NCI-H774 (cell line): ENCODE measurements at regions not wholly inside any gene's neighbourhood (a gene's known extent, or its start where the extent isn't known, plus 50 kb on each side); places are given as distances from the start of the nearest gene placed in this dataset.

ENCODE experiments used
- DNase-seq: peaks from one replicate; lab custom pipeline; 2025; lab: John Stamatoyannopoulos, UW

DNA sequence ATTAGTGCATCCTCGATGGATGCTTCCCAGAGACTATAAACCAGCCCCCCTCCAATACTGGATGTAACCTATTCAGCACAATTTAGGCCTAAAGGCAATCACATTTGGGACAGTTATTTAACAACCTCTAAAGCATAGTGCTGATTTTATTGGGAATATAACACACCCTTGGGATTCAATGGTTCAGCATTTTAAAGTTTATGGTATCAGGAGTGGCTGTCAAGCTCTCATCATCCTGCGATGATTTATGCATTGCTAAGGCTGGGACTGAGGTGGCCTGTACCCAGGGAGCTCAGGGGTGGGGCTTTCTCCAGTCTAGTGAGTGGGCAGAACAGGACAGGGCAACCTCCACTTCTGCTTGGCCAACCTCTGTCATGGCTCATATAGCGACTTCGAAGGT lies 464.9 kb downstream of the INHBA start:
- no peak for DNase-seq

DNA sequence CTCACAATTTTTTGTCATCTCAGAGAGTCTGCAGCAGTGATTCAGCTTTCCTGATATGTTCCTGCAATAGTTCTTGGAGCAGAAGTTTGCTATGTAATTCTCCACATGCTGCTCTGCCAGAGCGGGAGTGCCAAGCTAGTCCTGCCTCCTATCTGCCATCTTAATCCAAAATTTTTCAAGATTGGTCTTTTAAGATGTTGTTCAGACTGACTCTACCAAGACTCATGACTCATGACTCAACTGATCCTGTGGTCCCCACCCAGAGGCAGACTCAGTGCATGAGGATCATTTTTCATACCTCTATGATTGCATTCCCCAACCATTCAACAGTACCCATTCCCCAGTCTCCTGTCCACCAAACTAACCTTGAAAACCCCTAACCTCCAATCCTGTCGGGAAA lies 470.8 kb downstream of the INHBA start:
- no peak for DNase-seq

DNA sequence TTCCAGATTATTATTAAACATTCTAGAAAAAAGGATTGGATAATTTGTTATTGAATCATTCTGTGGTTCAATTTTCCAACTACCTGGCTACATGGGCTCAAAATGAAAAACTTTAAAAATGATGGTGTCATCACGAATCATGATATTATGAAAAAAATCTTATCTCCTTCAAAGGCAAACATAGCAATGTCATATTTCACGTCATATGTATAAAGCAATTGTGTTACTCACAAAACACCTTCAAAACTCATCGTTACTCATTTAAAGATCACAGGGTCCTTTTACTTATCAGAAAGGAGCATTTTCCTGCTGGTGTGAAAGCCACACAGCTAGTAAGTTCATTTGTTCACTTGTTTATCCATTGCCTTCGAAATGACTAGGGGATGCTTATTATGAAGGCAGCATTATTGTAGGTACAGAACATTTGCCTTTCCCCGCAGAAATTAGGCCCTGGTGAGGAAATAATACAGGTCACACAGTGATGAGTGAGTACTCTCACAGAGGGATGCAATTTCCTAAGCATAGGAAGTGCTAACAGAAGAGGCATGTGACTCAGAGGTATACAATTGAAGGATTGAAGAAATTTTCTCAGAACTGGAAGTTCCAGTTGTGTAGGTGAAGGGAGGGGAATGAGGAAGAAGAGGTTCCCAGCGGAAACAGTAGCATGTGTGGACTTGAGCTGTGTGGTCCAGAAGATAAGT lies 478.7 kb downstream of the INHBA start:
- no peak for DNase-seq

DNA sequence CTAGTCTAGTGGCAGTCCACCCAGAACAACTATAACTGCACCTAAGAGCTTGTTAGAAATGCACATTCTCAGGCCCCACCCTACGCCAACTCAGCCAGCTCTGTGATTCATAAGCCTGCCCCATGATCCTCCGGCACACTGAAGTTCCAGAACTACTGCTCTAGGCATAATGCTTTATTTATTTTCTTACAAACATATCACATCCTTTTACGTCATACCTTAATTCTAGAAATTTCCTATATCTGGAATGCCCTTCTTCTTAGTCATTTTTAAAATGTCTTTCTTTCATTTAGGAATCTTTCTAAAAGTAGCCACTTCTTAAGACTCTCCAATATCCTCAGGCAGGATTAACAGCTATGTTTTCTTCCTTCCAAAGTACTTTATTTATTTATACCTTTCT lies 480.1 kb downstream of the INHBA start:
- no peak for DNase-seq

DNA sequence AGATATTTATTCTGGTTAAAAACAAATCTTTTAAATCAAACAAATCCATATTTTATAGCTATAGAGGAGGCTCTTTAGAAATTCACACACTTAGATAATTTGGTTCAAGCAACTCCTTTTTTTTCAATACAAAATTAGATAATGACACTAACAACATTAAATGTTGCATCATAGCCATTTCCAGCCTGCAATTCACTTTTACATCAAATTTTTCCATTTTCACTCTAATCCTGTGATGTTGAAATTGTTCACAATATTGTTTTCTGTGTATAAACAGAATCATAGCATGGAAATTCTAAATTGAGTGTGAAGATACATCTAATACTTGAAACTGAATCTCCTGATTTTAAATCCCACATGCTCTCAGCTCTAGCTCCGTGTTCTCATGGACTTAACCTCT lies 482.6 kb downstream of the INHBA start:
- no peak for DNase-seq

DNA sequence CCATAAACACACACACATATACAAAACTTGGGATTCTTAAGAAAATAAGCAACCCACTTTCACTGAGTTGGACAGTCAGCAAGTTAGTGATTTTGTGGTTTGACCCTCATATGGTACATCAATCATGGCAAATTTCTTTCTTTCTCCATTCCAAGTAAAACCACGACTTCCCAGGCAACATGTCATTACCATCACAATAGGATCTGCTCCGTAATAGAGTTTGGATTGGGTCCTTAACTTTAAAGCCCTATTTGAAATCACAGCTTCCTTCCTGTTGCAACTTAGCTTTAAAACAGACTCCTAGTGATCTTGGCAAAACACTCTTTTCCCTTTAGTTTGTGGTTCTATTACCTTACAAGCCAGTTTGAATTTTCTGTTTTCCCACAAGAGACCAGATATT lies 483.6 kb downstream of the INHBA start:
- no peak for DNase-seq

DNA sequence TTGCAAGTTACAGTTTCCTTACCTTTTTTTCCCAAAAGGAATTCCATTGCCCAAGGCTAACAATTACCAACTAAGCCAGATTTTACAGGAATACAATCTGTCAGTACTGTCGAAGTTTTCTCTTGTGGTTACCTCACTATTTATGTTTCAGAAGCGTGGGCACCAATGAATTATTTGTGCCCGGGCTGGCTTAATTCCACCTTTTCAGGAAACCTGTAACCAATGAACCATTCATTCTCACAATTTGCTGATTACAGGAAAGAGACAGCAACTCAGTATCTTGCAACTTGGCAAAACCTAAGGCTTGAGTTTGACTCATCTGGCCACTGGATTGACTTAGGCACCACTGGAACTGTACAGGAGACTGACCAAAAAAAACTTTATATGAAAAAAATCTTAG lies 485.6 kb downstream of the INHBA start:
- no peak for DNase-seq

DNA sequence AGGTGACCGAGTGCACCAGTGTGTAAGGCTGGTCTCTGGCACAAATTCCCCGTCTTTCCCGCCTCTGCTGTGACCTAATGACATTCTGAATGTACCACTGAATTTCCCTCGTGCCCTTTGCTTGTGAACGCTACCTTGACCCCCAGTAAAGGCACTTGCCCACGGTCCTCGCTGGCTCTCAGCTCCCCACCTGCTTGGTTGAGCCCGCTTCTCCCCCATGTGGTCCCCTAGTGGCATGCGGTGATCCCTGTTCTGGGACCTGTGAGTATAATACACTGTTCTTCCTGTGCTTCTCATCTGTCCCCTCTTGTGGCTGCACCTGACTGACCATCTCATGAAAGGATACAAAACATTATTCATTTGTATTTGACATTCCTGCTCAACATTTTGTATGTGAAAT lies 495.7 kb downstream of the INHBA start:
- DNase-seq: no peak

DNA sequence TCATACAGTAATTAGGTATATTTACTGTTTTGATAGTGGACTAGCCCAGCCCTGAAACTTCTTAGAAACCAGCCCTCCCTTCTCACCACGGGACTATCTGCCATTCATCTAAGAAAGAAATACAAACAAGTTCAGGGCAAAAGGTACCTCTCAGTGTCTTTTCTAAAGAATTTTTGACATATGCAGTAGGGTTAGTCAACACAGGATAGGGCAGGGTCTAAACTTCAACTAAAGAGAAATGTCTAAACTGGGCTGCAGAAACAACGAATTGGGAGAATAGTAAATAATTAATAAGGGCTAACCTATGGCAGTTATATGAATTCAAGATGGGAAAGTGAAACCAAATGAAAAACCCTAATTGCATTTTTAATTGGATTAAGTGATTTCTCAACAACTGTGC lies 496.6 kb downstream of the INHBA start:
- DNase-seq: no peak

DNA sequence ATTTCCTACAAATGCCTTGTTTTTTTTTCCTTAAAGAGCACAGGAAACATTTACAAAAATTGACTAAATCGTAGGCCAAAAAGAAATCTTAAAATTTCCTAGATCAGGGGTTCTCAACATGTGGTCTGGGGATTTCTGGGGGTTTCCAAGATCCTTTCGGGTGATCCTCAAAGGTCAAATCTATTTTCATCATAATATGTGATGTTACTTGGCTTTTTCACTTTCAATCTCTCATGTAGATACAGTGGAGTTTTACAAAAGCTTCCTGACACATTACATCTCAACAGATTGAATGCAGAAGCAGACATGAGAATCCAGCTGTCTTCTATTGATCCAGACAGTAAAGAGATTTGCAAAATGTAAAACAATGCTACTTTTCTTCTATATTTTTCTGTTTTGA lies 497.3 kb downstream of the INHBA start:
- DNase-seq: no peak

DNA sequence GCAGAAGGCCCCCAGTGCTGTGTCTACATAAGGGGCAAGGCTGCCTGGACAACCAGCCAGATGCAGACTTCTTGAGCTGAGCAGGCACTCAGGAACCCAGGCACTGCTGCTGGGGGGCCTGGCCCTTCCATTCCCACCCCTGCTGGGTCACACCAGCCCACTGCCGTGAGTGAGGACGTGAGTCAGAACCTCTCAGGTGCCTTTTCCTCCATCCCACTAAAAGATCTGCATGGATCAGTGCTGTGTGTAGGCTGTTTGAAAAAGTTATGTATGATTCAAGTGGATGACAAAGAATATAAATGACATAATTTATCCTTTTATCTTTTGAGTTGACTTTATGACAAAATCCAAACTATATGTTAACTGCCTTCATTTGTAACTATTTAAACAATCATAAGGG lies 499.3 kb downstream of the INHBA start:
- no peak for DNase-seq

DNA sequence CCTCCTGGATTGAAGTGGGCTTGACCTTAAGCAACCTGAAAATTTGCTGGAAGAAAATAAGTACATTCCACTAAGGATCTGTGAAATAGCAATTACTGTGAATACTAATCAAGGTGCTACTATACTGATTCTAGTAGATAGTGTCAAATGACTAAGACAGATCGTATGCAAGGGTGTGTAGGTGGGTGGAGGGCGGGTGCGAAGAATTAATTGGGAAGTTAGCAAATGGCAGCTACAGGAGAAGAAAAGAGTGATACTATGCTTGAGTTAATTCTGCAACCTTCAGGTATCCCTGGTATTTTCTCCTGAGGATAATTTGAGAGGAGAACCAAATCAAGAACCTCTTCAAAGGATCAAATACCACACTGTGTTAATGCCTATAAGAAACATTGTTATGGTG lies 501.9 kb downstream of the INHBA start:
- DNase-seq: no peak

DNA sequence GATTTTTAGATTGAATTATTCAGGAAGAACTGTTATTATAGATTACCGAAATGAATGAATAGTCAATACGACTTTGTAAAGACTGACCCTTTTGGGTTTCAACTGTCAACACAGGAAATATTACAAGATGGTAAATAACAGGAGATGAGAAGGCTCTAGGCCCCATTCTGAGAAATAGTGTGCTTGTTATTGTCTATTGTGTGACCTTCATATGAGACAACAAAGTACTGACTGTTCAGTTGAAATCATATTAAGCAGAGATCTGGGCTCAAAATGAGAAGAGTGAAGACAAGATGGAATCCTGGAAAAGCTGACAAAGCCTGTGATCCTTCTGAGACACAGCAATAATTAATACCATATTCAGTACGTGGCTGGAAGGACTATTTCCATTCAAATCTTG lies 503.8 kb downstream of the INHBA start:
- DNase-seq: no peak

DNA sequence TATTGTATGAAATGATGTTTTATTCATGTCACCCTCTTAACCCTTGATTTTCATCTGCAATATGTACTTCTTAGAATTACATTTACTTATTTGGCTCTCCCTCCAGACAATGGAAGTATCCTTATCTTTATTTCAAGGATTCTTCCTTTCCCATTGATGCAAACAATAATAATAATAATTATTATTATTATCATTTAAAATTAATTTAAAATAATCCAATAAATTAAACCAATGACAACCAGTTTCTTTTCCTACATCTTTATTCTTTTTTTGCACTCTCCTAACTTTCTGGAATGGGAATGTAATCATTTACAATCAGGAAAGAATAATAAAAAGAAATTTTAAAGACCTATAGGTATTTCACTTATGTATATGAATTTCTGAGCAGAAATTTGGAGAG lies 504.4 kb downstream of the INHBA start:
- no peak for DNase-seq

DNA sequence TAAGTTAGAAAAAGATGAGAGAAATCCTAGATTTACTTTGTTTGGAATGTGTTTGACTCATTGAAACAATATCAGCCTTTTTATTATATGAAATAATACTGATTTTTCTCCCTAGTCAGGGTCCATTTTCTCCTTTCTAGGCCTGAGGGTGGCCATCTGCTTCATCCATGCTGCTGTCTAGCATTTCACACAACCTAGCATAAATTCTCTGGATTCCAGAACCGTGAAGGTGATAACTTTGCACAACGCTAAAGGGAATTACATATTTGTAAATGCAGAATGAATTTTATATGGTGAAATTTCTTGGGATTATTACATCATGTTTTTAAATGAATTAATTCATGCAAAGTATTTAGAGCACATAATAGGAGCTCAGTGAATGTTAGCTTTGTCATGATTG lies 505.1 kb downstream of the INHBA start:
- no peak for DNase-seq

DNA sequence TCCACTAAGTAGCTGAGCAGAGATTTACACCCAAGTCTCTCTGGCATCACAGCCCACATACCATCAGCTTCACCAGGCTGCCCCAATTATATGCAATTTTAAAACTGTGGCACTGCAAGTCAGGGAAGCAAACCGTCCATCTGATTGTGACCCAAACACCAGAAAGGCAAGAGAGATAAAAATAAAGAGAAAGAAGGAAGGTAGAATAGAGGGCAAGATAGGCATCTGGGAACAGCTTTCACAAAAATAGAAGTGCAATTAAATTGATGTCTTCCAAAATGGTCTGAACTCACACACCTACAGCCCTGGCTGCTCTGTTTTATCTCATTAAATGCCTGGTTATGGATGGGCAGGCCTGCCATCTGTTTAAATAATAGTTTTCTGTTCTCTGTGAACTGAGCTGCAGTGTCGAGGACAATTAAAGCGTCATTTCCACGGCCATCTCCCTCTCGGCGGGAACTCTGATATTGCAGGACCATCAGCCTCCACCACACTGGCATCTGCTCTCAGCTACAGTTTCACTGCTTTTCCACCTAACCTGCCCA lies 509.1 kb downstream of the INHBA start:
- no peak for DNase-seq

DNA sequence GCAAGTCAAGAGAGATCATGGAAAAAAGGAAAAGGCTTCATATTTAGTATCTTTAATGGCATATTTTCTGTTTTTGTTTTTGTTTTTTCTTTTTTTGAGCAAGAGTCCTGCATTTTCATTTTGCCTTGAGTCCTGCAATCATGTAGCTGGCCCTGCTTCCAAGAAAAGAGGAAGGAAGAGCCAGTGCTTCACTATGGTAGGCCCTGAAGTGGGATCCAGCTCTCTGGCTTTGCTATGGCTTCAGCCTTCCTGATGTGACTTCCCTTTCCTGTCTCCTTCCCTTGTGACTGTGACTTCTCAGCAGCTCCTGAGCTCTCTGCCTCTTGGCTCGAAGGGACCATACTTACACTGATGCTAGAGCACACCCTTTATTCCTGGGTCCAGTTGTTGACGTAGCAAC lies 512.3 kb downstream of the INHBA start:
- no peak for DNase-seq

DNA sequence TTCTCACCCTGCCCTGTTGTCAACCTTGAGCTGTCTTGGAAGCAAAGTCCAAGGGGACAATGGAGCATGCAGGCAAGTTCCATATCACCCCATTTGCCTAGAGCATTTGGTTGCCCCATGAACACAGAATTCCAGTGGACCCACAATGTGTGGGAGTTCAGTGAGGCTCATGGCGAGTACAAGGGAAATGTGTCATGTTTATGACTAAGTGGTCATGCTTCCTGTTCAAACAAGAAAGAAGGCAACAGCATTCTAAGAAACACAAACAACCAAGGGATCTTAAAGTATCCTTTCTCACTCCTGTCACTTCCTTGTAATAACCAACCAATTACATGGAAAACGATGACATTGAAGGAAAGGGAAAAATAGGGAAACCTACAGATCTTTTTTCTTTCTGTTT lies 513.0 kb downstream of the INHBA start:
- DNase-seq: no peak

DNA sequence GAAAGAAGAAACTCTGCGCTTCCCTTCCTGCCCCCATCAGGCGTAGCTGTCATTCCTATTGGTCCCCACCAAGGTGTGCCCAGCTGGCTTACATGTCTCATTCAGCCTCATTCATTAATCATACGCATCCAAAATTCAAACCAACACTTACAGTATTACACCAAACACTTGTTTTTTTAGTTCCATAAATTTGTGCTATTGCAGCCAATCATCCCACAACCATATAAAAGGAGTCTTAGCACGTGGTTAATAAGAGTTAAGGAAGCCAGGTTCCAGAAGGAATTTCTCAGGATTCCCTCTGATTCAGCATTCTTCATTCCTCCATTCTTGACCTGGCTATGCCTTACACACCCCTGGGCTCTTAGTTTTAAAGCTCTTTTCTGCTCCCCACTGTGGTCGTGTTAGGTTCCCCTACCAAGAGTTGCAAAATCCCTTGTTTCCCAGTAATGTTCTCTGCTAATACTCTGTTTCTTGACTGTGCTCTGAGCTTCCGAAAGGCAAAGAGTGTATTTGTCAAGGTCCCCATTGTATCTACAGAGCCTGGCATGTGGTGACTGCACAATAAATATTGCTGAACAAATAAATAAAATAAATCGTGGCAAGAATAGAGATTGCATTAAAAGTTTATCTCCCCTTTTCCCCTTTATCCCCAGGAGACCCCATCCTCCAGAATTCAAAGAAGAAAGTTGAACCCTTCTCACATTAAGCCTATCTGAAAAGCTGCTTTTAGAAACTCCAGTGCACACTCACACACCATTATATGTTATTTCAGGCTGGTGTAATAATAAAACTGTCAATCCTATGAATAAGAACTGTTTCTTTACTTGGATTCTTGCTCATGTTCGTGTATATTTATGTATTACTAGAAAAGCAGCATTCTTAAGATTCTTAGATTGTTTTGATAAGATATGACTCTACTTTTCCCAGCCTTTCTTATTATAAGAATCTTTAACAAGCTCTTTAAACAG lies 514.4 kb downstream of the INHBA start:
- no peak for DNase-seq

DNA sequence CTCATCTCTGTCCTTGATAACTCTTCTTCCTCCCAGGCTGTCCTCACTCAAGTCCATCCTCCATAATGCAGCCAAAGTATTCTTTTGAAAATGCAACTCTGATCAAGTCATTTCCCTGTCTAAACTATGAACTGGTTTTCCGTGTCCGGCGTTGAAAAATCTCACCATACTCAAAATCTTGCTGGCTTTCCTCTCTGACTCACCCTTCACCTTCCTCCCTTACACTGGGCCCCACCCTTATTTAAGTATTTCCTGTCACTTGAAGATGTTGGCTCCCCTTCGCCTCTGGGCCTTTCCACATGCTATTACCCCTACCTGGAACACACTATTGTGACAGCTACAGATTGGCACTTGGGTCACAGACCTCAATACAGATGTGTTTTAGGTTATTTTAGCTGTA lies 515.6 kb downstream of the INHBA start:
- DNase-seq: no peak

DNA sequence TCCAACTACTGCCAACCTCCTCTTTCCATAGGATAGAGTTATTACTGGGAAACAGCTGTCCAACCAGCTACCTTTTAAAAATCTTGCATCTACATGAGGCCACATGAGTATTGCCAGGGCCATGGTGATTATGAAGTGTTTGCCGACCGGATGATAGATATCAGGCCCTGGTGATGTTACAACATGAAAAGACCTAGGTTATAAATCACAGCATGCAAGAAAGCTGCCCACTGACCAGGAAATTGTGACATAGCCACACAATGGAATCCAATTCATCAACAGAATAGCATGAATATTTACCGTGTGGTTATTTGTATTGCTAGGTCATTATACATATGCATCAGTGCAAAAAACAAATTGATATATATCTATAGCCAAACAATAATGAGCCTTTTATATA lies 517.0 kb downstream of the INHBA start:
- no peak for DNase-seq

DNA sequence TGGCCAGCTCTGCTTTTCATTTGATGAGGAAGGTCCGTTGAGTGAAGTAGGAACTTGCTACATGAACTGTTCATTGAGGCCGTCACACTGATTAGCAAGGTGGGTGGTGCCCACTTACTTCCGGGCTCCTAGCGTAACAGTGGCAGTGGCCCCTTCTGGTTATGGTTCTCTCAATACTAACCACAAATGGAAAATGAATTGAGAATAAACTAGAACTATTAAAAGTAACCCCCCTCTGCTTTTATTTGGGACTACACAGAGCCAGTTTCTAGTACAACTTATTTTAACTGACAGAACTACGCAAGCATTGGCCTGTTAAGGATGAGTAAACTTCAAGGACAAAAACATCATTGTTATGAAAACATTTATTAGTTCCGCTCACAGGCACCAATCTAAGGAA lies 519.1 kb downstream of the INHBA start:
- DNase-seq: no peak

DNA sequence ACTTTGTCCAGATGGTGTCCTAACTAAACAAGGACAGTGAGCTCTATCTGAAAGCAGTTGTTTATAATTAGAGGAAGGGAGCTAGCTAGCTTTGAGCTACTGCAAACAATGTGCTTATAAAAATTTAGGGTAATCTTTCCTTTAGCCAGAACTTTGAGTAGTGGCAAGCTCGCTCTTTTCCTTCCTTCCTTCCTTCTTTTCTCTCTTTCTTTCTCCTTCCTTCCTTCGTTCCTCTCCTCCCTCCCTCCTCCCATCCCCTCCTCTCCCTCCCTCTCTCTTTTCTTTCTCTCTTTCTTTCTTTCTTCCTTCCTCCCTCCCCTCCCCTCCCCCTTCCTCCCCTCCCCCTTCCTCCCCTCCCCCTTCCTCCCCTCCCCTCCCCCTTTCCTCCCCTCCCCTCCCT lies 520.1 kb downstream of the INHBA start:
- no peak for DNase-seq
